HCT116 (cell line): ENCODE measurements at regions not wholly inside any gene's neighbourhood (a gene's known extent, or its start where the extent isn't known, plus 50 kb on each side); places are given as distances from the start of the nearest gene placed in this dataset.
"Not testable (repeated sequence)": the region's sequence is repeated elsewhere in the genome, so short reads cannot be mapped to it uniquely, and the experiment has no call there.

ENCODE experiments used
- CTCF ChIP-seq, 3 experiments: fragments of 200-600 bp in 1 of 3; sonication (generic) in 1 of 3; IDR thresholded peaks in 2 of 3; conservative IDR thresholded peaks in 1 of 3; 2 replicates each; pipeline ENCODE4 v1.5.1; 2012 to 2017; ENCODE audit warnings: low read depth in 2 of 3, low read length in 2 of 3, antibody characterized with exemption in 1 of 3, borderline replicate concordance in 1 of 3, control low read depth in 1 of 3, mild to moderate bottlenecking in 1 of 3, mixed read lengths in 1 of 3, mixed run types in 1 of 3, moderate library complexity in 1 of 3; ENCODE audit not compliant: insufficient read depth in 1 of 3
- EZH2 ChIP-seq: fragments of 200-600 bp; sonication (generic); IDR thresholded peaks from 2 replicates; pipeline ENCODE4 v1.6.1; 2017; ENCODE audit warnings: antibody characterized with exemption, mixed run types
- FOSL1 ChIP-seq: IDR thresholded peaks from 2 replicates; pipeline ENCODE4 v1.6.1; 2012; ENCODE audit warnings: low read depth
- JUND ChIP-seq: IDR thresholded peaks from 2 replicates; pipeline ENCODE4 v1.6.1; 2012
- POLR2A ChIP-seq: IDR thresholded peaks from 2 replicates; pipeline ENCODE4 v1.7.0; 2011; ENCODE audit warnings: borderline replicate concordance; ENCODE audit not compliant: insufficient read depth, insufficient read length; ENCODE audit errors: extremely low read depth
- SIN3A ChIP-seq: IDR thresholded peaks from 2 replicates; pipeline ENCODE4 v1.6.1; 2012; ENCODE audit warnings: low read depth

- not testable (repeated sequence) for TF ChIP-seq JUND; CTCF (IDR thresholded peaks at IDR 0.05 in 2 of 3, conservative IDR thresholded peaks at IDR 0.05 in 1 of 3; ENCODE audit: borderline replicate concordance in 1 of 3, insufficient read depth in 1 of 3, low read depth in 2 of 3, low read length in 2 of 3); POLR2A; EZH2; FOSL1; SIN3A
Measured at GRCh38 chr6:85071845-85072244, 307.4 kb upstream of the TBX18 start.
